HG03135 (cell line): ENCODE measurements at regions not wholly inside any gene's neighbourhood (a gene's known extent, or its start where the extent isn't known, plus 50 kb on each side); places are given as distances from the start of the nearest gene placed in this dataset.
"Not testable (repeated sequence)": the region's sequence is repeated elsewhere in the genome, so short reads cannot be mapped to it uniquely, and the experiment has no call there.

ENCODE experiments used
- ATAC-seq: cut with Tn5 transposase; IDR thresholded peaks from one replicate; pipeline ENCODE4 v1.9.1; 2021; ENCODE audit warnings: mild to moderate bottlenecking, moderate library complexity; ENCODE audit not compliant: unreplicated experiment

DNA sequence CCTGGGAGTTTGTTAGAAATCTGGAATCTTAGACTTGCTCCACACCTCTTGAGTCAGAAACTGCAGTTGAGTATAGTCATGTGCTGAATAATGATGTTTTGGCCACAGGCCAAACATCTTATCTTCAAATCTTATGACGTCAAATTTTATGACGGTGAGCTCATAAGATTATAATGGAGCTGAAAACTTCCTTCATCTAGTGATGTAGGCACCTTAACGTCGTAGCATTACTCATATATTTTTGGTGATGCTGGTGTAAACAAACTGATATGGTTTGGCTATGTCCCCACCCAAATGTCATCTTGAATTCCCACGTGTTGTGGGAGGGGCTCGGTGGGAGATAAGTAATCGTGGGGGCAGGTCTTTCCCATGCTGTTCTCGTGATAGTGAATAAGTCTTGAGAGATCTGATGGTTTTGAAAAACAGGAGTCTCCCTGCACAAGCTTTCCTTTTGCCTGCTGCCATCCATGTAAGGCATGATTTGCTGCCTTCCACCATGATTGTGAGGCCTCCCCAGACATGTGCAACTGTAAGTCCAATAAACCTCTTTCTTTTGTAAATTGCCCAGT, 268.0 kb upstream of the PROK2 start:
- ATAC-seq = no peak

DNA sequence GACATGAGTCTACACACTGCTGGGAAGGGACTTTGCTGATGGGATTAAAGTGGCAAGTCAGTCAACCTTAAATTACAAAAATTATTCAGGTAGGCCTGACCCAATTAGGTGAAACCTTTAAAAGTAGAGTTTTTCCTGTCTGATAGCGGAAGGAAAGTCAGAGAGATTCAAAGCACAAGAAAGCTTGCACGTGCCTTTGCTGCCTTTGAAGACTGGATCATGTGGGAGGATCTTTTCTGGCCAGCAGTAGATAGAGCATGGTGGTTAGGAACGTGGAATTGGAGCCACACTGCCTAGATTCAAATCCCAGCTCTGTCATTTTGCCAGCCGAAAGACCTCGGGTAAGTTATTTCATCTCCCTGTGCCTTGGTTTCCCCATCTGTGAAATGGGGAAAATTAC, 265.8 kb upstream of the PROK2 start:
- no peak for ATAC-seq

DNA sequence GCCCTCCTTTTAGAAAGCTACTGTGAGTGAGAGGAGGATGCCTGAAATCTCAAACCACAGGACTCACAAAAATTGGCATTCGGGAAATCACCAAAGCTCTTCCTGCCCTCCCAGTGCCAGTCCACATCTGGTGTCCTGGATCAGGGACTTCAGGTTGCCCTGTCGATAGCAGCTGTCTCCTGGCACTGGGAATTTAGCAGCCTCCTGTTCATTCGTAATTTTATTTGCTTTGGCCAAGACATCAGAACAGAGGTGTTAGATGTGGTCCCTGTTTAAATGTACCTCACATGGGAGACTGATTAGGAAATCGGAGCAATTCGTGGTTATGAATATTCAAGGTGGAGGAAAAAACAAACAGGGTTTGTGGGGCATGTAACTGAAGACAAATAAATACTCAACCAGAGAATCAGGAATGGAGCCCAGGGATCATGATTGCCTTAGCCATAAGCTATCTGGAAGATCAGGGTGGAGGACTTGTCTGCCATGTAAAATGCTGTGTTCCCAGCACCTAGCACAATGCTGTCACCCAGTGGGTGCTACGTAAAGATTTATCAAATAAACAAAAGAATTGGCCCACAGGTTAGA, 265.2 kb upstream of the PROK2 start:
- ATAC-seq = no peak

DNA sequence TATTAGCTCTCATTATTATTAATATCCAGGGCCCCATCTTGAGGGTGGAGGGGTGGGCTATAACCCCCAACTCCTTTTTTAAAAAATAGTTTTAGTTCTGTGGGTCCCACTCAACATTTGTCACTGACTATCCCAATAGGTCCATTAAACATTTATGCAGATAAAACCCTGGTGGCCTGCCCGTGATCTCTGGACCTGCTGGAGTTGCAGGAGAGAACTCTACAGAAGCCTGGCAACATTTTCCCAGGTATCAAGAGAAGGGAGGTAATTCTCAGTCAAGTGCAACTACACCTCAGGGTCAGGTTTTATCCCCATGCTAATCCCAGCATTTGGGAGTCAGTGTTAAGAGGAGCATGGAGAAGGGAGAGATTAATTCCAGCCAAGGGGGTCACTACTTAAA, 264.4 kb upstream of the PROK2 start:
- no peak for ATAC-seq

DNA sequence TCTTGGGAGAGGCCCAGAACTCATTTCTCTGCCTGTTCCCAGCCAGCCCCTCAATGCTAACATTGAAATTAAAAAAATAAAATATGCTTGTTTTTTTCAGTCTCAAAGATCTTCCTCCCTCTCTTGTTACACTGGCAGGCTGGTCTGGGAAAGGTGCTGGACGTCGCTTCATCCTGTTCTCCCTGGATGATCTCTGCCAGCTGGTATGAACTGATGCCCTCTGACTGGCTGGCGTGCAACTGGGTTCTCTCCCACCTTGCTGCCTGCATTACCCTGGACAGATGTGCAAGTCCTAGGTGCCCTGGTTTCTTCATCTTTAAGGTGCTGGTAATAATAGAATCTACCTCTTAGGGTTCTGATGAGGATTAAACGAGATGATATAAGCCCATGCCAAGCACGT, 263.9 kb upstream of the PROK2 start:
- no peak for ATAC-seq

DNA sequence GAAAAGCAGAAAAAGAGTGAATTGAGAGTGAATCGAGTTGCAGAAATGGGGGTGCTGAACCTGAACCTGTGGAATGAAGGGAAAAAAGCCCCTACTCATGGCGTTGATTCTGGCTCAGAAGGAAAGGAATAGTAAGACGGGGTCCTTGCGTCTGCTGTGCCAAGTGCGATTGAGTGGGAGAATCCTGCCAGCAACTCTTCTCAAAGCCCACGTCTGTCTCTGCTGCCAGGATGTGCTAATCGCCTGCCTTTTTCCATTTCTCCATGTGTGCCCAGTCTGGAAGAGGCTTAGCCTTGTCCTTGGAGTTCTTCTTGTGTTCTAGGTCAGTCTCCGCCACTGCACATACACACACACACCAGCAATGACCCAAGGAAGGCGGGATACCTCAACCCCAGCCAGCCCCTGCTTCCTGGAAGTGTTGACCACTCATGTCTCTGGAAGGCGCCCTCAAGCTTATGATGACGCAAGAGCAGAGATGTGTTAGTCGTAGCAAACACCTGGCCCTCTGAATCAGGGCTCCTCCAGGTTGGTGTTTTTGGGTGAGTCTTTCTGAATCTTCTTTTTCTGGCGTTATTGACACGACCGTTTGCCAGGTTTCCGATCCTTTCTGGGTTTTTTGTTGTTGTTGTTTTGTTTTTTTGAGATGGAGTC, 262.4 kb upstream of the PROK2 start:
- ATAC-seq = no peak

DNA sequence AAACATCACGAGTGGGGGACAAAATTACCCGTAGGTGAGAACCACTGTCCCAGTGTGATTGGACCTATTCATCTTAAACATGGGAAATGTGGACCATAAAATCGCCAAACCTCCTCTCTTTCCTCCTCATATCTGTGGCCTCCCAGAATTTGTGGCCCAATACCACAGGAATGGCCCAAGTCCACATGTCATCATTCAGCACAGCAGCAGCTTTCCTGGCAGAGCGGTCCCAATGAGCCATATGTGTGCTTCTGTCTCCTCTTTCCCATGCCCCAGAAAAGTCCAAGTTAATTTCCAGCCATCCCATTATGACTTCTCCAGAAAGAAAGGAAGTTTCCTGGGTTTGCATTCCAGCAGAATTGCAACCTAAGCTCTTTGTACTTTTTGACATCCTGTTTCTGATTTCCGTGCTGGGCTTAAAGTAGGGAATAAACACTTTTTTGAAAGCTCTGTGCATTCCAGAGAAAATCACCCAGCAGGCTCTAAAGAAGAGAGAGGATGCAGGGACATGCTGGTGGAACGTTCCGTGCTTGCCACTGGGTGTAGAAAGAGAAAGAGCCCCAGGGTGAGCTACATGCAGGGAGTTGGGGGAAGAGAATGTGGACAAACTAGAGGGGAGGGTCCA, 259.4 kb upstream of the PROK2 start:
- ATAC-seq = no peak

DNA sequence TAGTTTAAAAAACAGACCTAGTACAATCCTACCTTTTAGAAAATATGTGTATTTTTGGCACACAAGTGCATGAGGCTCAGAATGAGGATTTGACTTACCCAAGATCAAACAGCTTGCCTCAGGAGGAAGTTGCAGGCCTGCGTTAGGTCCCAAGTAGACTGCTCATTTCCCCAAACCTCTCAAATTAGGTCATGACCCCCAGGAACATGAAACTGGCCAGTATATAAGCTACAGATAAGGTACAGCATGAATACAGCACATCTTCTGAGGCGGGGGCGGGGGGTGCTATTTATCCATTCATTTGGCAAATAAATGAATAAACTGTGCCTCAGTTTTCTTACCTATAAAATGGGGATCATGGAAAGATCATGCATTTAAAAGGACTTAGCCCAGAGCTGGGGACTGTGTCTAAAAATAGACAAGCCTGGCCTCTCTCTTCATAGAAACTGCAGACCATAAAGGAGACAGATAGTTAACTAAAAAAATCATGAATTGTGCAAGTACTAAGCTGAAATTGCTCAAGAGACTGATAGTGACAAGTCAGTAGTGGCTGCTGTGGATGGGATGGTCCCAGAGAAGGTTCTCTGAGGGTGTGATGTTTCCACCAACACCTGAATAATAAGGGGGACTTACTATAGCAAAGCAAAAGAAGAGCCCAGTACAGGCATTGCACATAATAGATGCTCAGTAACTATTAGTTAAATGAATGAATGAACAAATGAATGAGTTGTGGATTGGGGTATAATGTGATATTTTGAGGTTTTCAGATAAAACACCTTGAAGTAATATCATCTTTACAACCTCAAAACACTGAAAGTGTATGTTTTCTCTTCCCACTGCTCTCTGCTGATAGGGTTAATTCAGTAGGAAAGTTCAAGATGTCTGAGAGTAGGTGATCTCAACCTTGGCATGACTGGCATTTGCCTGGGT, 258.5 kb upstream of the PROK2 start:
- no peak for ATAC-seq

DNA sequence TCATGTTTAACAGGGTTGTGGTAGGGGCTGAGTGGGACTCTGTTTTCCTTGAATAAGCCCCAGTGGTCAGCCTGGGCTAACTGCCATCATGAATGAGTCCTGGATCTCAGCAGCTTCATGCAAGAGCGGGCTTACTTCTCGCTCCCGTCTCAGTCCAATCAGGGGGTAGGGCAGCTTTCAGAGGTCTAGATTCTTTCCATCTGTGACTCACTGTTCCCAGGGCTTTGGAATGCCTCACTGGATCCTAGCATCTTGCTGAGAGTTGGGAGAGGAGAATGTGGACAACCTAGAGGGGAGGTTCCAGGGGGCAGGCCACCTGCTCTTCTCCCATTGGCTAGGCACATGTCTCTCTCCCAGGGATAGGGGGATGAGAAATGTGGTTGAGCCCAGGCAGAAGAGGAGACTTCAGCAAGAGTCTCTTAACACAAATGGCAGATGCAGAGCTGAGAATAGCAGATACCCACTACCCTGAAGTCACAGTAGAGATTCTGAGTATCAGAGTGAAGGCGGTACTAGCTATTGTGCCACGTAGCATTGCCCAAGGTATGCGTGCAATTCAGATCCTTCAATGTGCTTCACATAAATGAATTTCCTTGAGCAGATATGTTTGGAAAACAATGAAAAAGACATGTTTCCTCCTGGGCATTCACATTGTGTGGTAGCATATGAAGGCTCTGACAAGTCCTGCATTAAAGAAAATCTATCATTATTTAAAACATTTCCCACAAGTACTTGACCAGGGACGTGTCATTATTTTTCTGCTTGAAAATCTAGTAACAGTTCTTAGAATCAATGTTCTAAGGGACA, 257.7 kb upstream of the PROK2 start:
- ATAC-seq = no peak

DNA sequence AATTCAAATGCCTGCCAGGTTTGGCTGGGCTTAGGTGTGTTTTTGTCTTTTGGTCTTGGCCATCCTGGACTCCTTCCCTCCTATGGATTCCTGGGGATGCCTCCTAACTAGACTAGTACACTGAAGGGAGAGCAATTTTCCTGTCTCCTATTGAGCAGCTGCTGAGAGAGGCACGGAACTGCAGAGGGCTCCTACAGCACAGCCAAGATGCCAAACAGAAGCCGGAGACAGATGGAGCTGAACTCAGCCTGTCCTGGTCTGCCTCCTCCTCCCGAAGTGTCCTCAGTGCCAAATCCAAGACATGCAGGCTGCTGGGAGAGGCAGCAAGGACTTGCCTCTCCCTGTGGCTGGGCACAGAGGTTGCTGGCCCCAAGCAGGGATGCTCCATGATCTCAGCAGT, 256.6 kb upstream of the PROK2 start:
- ATAC-seq = no peak

DNA sequence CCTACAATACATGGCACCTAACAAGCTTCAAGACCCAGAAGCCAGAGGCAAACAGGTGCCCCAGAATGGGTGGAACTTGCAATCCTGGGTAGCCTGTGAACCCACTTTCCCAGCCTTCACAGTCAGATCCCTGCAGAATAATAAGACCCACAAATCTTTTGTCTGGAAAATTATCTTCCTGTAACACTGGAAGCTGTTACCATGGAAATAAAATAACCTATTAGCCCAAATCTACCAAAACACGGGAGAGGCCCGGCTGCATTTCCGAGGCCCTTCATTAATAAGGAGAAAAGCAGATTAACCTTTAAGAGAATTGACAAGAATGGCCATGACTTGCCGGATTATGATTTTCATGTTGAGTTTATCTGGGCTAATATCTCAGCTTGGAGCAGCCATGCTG, 256.1 kb upstream of the PROK2 start:
- ATAC-seq = no peak

DNA sequence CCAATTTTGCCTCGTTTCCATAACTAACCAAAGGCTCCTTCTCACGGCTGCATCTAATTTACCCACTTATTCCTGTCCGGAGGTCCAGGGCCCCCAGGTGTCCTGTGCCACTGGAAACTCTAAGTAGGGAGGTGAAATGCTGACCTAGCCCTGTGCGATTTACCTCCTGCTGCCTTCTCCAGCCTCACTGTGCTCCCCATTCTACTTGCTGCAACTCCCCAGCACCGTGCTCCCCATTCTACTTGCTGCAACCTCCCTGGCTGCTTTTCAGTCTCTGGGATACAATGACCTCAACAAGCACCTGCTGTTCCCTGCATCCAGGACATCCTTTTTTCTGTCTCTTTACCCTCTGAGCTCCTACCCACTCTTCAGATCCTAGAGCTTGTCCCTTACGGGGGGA, 254.7 kb upstream of the PROK2 start:
- no peak for ATAC-seq

DNA sequence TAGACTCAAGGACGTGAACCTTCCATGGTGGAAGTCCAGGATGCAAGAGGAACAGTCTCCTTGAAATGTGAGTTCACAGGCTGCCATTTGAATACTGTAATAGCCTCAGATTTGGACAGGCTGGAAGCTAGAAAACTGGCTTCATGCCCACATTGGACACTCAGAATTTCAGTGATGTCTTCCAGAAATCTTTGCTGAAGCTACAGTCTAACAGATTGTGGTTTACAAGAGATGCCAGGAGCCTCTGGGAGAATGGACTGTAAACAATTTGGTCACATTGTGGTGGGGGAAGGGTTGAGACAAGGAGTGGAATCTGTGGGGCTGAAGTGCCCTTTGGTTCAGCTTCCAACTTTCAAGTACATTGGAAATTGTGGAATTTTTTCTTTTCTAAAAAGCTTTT, 252.0 kb upstream of the PROK2 start:
- ATAC-seq = no peak

DNA sequence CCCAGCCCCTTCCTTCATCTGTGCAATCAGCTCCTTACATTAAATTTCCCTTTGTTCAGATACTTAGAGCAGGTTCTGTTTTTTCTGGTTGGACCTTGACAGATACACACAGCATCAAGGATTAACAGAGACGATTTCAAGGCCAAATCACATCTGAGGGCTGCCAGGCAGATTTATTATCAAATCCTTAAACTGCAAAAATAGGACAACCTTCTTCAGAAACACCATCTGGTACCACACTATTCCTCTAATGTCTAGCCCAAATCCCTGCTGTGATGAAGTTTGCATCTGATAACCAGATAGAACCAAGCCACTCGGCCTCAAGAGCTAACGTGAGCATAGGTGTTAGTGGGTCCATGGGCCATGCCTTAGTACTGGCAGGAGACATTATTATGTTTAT, 250.7 kb upstream of the PROK2 start:
- no peak for ATAC-seq

DNA sequence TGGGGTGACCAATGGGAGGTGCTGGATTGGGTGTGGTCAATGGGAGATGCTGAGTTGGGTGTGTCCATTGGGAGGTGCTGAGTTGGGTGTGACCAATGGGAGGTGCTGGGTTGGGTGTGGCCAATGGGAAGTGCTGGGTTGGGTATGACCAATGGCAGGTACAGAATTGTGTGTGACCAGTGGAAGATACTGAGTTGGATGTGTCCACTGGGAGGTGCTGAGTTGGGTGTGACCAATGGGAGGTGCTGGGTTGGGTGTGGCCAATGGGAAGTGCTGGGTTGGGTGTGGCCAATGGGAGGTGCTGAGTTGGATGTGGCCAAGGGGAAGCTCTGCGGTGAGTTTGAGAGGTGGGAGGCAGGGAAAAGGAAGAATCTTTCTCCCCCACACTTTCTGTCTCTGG, 250.0 kb upstream of the PROK2 start:
- no peak for ATAC-seq

DNA sequence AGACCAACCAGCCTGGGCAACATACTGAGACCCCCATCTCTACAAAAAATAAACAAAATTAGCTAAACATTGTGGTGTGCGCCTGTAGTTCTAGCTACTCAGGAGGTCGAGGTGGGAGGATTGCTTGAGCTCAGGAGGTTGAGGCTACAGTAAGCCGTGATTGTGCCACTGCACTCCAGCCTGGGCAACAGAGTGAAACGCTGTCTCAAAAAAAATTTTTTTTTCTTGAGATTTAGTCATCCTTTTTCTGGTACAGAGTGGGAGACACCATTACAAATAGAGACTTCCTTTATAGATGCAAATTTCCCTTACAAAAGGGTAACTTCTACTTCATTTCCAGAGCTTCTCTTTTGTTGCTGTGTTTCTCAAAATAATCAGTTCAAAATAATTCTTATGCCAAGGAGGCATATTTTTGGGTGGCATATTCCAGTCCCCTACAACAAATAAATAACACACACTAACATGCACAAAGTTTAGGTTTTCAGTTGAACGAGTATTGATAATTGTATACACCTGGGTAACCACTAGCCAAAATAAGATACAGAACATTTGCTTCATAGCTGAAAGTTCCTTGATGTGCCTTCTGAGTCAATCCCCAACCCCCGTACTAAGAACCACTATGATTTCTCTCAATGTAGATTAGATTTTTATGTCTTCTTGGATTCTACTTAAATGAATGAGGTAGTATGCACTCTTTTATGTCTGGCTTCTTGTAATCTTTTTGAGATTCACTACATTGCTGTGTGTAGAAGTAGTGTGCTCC, 248.9 kb upstream of the PROK2 start:
- ATAC-seq = no peak

DNA sequence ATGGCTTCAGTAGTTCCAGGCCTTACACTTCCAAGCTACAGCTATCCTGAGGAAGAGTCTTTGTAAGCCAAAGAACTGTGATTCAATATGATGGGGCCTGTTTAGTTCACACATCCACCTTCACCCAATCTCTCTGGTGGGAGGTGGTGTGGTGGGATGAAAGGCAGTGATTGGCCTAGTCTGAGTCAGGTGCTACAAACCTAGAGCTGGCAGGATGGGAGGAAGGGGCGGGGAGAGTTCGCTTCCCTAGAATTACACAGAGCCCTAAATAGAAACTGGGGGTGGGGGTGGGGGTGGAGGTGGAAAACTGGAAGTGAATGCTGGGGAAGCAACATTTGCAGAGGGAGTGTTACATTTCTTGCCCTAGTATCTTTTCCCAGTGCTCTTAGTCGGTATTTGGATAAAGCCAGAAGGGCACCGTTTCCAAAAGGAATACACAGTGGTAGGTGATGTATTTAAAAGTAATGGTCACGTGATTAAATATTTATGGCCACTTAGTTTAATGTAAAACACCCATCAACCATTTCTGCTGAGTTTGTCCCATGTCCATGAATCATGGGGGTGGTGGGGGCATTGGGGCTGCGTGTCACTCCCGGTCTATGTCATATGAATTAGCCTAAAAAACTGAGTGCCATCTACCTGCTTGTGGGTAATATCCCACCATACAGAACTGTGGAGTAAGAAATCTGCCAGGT, 247.6 kb upstream of the PROK2 start:
- no peak for ATAC-seq

DNA sequence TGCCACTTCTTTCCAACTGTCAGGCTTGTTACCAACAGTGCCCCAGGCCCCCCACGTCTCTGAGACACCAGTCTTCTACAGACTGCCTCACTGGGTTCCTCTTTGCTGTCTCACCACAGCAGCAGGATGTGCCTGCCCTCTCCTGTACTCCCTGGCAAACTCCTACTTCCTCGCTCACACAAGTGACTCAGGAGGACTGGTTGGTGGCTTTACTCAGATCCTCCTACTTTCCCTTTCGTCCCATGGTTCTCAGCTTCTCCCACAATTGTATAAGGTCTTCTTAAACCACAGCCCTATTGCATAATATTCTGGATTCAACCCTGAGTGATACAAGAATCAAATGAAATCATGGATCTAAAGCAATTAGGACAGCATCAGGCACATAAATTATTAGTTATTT, 246.6 kb upstream of the PROK2 start:
- no peak for ATAC-seq

DNA sequence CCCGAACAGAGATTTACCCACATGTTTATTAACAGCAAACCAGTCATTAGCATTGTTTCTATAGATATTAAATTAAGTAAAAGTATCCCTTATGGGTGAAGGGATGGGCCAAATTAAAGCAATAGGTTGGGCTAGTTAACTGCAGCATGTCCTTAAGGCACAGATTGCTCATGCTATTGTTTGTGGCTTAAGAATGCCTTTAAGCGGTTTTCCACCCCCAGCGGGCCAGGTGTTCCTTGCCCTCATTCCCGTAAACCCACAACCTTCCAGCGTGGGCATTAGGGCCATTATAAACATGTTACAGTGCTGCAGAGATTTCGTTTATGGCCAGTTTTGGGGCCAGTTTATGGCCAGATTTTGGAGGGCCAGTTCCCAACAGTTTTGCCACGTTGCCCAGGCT, 245.3 kb upstream of the PROK2 start:
- not testable (repeated sequence) for ATAC-seq
